ENCODE measurements at regions not wholly inside any gene's neighbourhood (a gene's known extent, or its start where the extent isn't known, plus 50 kb on each side); places are given as distances from the start of the nearest gene placed in this dataset.
"Not testable (repeated sequence)": the region's sequence is repeated elsewhere in the genome, so short reads cannot be mapped to it uniquely, and the experiment has no call there.

DNA sequence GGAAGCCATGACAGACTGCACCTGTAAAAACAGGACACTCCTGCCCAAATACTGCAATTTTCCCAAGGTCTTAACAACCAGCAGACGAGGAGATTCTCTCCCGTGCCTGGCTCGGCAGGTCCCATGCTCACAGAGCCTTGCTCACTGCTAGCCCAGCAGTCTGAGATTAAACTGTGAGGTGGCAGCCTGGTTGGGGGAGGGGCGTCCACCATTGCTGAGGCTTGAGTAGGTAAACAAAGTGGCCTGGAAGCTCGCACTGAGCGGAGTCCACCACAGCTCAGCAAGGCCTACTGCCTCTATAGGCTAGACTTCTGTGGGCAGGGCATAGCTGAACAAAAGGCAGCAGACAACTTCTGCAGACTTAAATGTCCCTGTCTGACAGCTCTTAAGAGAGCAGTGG lies 80.3 kb downstream of the ANXA5 start:
- DNase-seq (ENCODE audit: low spot score); in situ Hi-C loops (cut with MboI; ENCODE audit: low sequenced_read_pairs, unreplicated experiment): not testable (repeated sequence)

- no peak for TF ChIP-seq CTCF (IDR thresholded peaks at IDR 0.05; ENCODE audit: borderline replicate concordance, control extremely low read depth, extremely low read depth, insufficient read depth, missing control alignments)
- in situ Hi-C loops (cut with MboI; ENCODE audit: low sequenced_read_pairs, unreplicated experiment) = no loop called here
- no peak for DNase-seq (ENCODE audit: low spot score)
Observed at GRCh38 chr4:121614101-121614500, 82.7 kb downstream of the ANXA5 start.

GRCh38 chr4:121599049-121599448 lies 97.7 kb downstream of the ANXA5 start:
- no peak for TF ChIP-seq CTCF (IDR thresholded peaks at IDR 0.05; ENCODE audit: borderline replicate concordance, control extremely low read depth, extremely low read depth, insufficient read depth, missing control alignments)
- no peak for DNase-seq (ENCODE audit: low spot score)
- in situ Hi-C loops (cut with MboI; ENCODE audit: low sequenced_read_pairs, unreplicated experiment) = no loop called here

DNA sequence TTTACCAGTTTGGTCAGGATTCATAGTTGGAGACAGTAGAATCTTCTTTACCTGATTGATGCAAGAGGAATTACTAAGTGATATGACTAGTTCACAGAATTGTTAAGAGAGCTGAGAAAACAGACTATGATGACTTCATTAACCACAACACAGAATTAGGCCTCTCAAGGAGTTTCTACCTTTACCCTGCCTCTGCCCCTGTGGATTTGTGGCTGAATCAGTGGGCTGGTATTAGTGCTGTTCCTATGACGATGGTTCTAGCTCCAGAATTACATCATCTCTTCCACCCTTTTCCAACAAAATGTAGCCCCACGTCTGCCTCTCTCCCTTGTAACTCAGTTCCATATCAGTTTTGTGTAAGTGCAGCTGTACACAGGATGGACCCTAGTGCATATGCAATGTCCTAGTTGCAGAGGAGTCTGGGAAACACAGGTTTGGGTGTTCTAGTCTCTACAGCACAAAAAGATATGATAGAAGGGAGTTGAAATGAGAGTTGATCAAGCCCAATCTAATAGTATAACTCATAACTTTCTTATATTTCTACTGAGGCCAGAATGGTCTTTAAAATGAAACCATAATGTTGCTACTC lies 99.3 kb downstream of the ANXA5 start:
- TF ChIP-seq CTCF (IDR thresholded peaks at IDR 0.05; ENCODE audit: borderline replicate concordance, control extremely low read depth, extremely low read depth, insufficient read depth, missing control alignments) = no peak
- in situ Hi-C loops (cut with MboI; ENCODE audit: low sequenced_read_pairs, unreplicated experiment) = no loop called here
- DNase-seq (ENCODE audit: low spot score) = no peak

DNA sequence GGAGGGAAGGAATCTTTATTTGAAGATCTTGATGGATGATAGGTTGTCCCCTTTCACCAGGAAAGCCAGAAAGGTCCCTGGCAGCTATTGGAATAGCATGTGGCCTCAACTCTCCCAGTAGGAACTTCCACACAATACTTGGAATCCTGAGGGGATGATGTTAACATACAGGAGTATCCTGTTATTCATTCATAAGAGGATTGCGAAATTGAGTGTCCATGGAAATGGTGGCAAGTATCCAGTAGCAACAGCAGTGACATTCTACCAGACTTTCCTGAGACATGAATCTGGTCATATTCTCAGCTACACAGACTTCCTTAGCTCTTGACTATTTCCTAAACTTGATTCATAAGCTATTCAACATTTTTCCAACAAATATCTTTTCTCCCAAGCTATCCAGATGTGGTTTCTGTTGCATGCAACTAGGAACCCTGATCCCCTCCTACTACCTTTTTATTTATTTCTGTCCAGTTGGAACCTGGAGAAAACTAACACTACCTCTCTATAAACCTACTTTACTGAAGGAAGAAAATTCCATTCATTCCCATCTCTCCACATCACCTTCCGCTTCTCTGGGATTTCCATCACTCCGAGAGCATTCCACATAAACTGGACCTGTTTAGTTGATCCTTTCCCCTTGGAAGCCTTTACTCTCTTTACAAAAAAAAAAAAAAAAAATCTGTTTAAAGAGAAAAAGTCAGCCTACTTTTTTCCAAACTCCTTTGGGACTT lies 101.8 kb downstream of the ANXA5 start:
- TF ChIP-seq CTCF (IDR thresholded peaks at IDR 0.05; ENCODE audit: borderline replicate concordance, control extremely low read depth, extremely low read depth, insufficient read depth, missing control alignments) = no peak
- no peak for DNase-seq (ENCODE audit: low spot score)
- in situ Hi-C loops (cut with MboI; ENCODE audit: low sequenced_read_pairs, unreplicated experiment) = no loop called here

DNA sequence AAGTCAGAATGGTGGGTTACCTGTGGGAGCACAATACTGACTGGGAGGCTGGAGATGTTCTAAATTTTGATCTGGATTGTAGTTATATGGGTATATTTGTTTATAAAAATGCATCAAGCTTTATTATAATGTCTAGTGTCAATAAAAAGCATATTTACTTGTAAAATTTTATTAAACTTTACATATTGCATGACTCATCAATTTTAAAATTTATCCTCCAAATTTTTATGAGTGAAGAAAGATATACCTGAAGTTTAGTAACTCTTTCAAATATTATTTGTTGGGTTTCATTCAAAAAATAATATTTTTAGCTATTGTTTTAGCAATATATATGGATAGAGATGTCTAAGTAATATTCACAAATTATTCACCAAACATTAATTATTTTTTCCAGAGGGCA lies 103.0 kb downstream of the ANXA5 start:
- no peak for DNase-seq (ENCODE audit: low spot score)
- in situ Hi-C loops (cut with MboI; ENCODE audit: low sequenced_read_pairs, unreplicated experiment) = no loop called here
- TF ChIP-seq CTCF (IDR thresholded peaks at IDR 0.05; ENCODE audit: borderline replicate concordance, control extremely low read depth, extremely low read depth, insufficient read depth, missing control alignments) = no peak

GRCh38 chr4:121592257-121592656 lies 104.5 kb downstream of the ANXA5 start:
- DNase-seq (ENCODE audit: low spot score); in situ Hi-C loops (cut with MboI; ENCODE audit: low sequenced_read_pairs, unreplicated experiment): not testable (repeated sequence)

Data from GM13976 (cell line).